ENCODE measurements at regions not wholly inside any gene's neighbourhood (a gene's known extent, or its start where the extent isn't known, plus 50 kb on each side); places are given as distances from the start of the nearest gene placed in this dataset.

DNA sequence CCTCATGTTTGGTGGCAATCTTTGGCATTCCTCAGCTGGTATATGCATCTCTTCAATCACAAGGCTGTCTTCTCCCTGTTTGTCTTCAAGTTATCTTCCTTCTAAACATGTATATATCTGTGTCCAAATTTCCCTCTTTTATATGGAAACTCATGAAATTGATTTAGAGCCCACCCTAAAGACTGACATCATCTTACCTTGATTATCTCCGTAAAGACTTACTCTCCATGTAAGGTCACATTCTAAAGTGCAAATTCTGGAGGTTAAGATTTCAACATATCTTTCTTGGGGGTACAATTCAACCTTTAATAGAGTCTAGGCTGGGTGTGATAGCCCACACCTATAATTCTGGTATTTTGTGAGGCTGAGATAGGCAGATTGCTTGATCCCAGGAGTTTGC, 215.8 kb upstream of the LRRC4C start:
- Histone ChIP-seq H3K18ac (ENCODE audit: low read depth in 1 of 2, low read length in 2 of 2) (no peak overlapping the region), H3K4ac (ENCODE audit: low read depth in 1 of 2, low read length in 2 of 2) (no peak overlapping the region), H3K27ac (ENCODE audit: low read length, poor library complexity, severe bottlenecking) (no peak overlapping the region), H2BK12ac (ENCODE audit: low read length in 2 of 2) (no peak overlapping the region), H2BK15ac (ENCODE audit: low read depth, poor library complexity, severe bottlenecking) (no peak overlapping the region), H3K14ac (ENCODE audit: low read length in 2 of 2) (no peak overlapping the region), H3K4me1 (ENCODE audit: control insufficient read depth, insufficient read depth, low read depth, low read length) (no peaks in the 10 kb centered on the region), H2BK5ac (ENCODE audit: low read depth, low read length, poor library complexity, severe bottlenecking) (no peak overlapping the region), H3K27me3 (ENCODE audit: control insufficient read depth in 1 of 2, insufficient read depth in 1 of 2, low read length in 2 of 2) (no peaks in the 10 kb centered on the region), H4K91ac (ENCODE audit: low read length) (no peak overlapping the region), H2BK120ac (ENCODE audit: low read depth, low read length) (no peak overlapping the region), H3K4me2 (ENCODE audit: low read length, poor library complexity, severe bottlenecking) (no peak overlapping the region), H3K36me3 (ENCODE audit: control insufficient read depth in 1 of 2, insufficient read depth in 2 of 2, low read depth in 1 of 2, low read length in 2 of 2) (no peaks in the 10 kb centered on the region), H3K23ac (ENCODE audit: low read length in 2 of 2) (no peak overlapping the region), H2AFZ (ENCODE audit: low read depth, low read length) (no peak overlapping the region), H4K8ac (ENCODE audit: low read length) (no peak overlapping the region), H3K9me3 (ENCODE audit: control insufficient read depth, low read length) (no peaks in the 10 kb centered on the region), H2AK5ac (ENCODE audit: low read length, severe bottlenecking) (no peak overlapping the region), H3K79me1 (replicated peaks; ENCODE audit: low read length, poor library complexity, severe bottlenecking) (no peaks in the 10 kb centered on the region), H3K4me3 (ENCODE audit: insufficient read depth in 1 of 2, low read depth in 1 of 2, low read length in 2 of 2) (no peak overlapping the region), H3K9ac (ENCODE audit: low read length) (no peak overlapping the region)
- no peak for DNase-seq
- WGBS: no CpG with 5 or more reads among the region's 1 CpG

DNA sequence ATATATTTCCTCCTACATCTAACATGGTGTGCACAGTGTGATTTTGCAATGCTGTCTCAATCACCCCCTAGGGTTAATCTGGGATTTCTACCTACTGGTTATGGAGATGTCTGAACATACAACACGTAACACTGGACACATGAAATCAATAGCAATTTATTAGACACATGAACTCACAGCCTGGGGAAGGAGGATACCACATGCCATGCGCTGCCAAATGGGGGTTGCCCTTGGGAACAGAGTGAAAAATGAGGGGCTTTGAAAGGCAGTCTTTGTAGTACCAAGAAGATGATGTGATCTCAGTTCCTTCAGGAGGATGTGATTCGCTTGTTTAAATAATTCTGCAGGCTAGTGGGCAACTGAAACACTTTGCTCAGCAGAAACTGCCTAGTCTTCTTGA, 253.6 kb upstream of the LRRC4C start:
- Histone ChIP-seq H3K79me1 (replicated peaks; ENCODE audit: low read length, poor library complexity, severe bottlenecking) (no peaks in the 10 kb centered on the region), H3K27me3 (ENCODE audit: control insufficient read depth in 1 of 2, insufficient read depth in 1 of 2, low read length in 2 of 2) (no peaks in the 10 kb centered on the region), H3K23ac (ENCODE audit: low read length in 2 of 2) (no peak overlapping the region), H2BK15ac (ENCODE audit: low read depth, poor library complexity, severe bottlenecking) (no peak overlapping the region), H3K9ac (ENCODE audit: low read length) (no peak overlapping the region), H4K8ac (ENCODE audit: low read length) (no peak overlapping the region), H3K18ac (ENCODE audit: low read depth in 1 of 2, low read length in 2 of 2) (no peak overlapping the region), H3K4me1 (ENCODE audit: control insufficient read depth, insufficient read depth, low read depth, low read length) (no peaks in the 10 kb centered on the region), H3K4me3 (ENCODE audit: insufficient read depth in 1 of 2, low read depth in 1 of 2, low read length in 2 of 2) (no peak overlapping the region), H3K9me3 (ENCODE audit: control insufficient read depth, low read length) (no peaks in the 10 kb centered on the region), H4K91ac (ENCODE audit: low read length) (no peak overlapping the region), H2BK5ac (ENCODE audit: low read depth, low read length, poor library complexity, severe bottlenecking) (no peak overlapping the region), H3K14ac (ENCODE audit: low read length in 2 of 2) (no peak overlapping the region), H3K4ac (ENCODE audit: low read depth in 1 of 2, low read length in 2 of 2) (no peak overlapping the region), H3K27ac (ENCODE audit: low read length, poor library complexity, severe bottlenecking) (no peak overlapping the region), H2BK12ac (ENCODE audit: low read length in 2 of 2) (no peak overlapping the region), H3K4me2 (ENCODE audit: low read length, poor library complexity, severe bottlenecking) (no peak overlapping the region), H2BK120ac (ENCODE audit: low read depth, low read length) (no peak overlapping the region), H2AFZ (ENCODE audit: low read depth, low read length) (no peak overlapping the region), H3K36me3 (ENCODE audit: control insufficient read depth in 1 of 2, insufficient read depth in 2 of 2, low read depth in 1 of 2, low read length in 2 of 2) (no peaks in the 10 kb centered on the region), H2AK5ac (ENCODE audit: low read length, severe bottlenecking) (no peak overlapping the region)
- no peak for DNase-seq
- 76% methylated on average over 3 of the region's 3 CpGs for WGBS

DNA sequence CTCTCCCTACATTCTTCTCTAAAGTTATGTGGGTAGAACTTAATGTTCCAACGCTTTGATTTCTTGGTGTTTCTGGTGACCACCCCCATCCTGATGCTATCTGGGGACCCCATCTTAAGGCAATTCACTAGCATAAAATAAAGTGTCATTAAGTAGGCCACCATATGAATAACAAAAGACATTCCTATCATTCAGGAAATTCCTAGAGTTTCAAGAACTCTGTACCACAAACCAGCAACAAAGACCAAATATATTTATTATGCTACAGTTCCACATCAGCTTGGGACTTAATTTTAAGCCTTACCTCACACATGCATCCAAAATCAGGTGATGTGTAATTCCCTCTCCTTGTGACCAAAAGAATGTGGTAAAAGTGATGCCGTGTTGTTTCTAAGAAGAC, 254.6 kb upstream of the LRRC4C start:
- H2BK15ac ChIP-seq (ENCODE audit: low read depth, poor library complexity, severe bottlenecking): no peak overlapping the region
- H3K9ac ChIP-seq (ENCODE audit: low read length): no peak overlapping the region
- no peak overlapping the region for H2BK12ac ChIP-seq (ENCODE audit: low read length in 2 of 2)
- no peaks in the 10 kb centered on the region for H3K27me3 ChIP-seq (ENCODE audit: control insufficient read depth in 1 of 2, insufficient read depth in 1 of 2, low read length in 2 of 2)
- H3K79me1 ChIP-seq (replicated peaks; ENCODE audit: low read length, poor library complexity, severe bottlenecking): no peaks in the 10 kb centered on the region
- H2AK5ac ChIP-seq (ENCODE audit: low read length, severe bottlenecking): no peak overlapping the region
- no peak overlapping the region for H3K4me2 ChIP-seq (ENCODE audit: low read length, poor library complexity, severe bottlenecking)
- H3K4me3 ChIP-seq (ENCODE audit: insufficient read depth in 1 of 2, low read depth in 1 of 2, low read length in 2 of 2): no peak overlapping the region
- no peak overlapping the region for H2BK5ac ChIP-seq (ENCODE audit: low read depth, low read length, poor library complexity, severe bottlenecking)
- H3K36me3 ChIP-seq (ENCODE audit: control insufficient read depth in 1 of 2, insufficient read depth in 2 of 2, low read depth in 1 of 2, low read length in 2 of 2): no peaks in the 10 kb centered on the region
- H3K23ac ChIP-seq (ENCODE audit: low read length in 2 of 2): no peak overlapping the region
- no peak overlapping the region for H3K14ac ChIP-seq (ENCODE audit: low read length in 2 of 2)
- no peak overlapping the region for H2BK120ac ChIP-seq (ENCODE audit: low read depth, low read length)
- H2AFZ ChIP-seq (ENCODE audit: low read depth, low read length): no peak overlapping the region
- no peak overlapping the region for H3K4ac ChIP-seq (ENCODE audit: low read depth in 1 of 2, low read length in 2 of 2)
- no peak overlapping the region for H3K18ac ChIP-seq (ENCODE audit: low read depth in 1 of 2, low read length in 2 of 2)
- H4K91ac ChIP-seq (ENCODE audit: low read length): no peak overlapping the region
- no peaks in the 10 kb centered on the region for H3K4me1 ChIP-seq (ENCODE audit: control insufficient read depth, insufficient read depth, low read depth, low read length)
- no peak overlapping the region for H4K8ac ChIP-seq (ENCODE audit: low read length)
- no peak for DNase-seq
- no peak overlapping the region for H3K27ac ChIP-seq (ENCODE audit: low read length, poor library complexity, severe bottlenecking)
- no peaks in the 10 kb centered on the region for H3K9me3 ChIP-seq (ENCODE audit: control insufficient read depth, low read length)
- 77% methylated on average over 2 of the region's 2 CpGs for WGBS

DNA sequence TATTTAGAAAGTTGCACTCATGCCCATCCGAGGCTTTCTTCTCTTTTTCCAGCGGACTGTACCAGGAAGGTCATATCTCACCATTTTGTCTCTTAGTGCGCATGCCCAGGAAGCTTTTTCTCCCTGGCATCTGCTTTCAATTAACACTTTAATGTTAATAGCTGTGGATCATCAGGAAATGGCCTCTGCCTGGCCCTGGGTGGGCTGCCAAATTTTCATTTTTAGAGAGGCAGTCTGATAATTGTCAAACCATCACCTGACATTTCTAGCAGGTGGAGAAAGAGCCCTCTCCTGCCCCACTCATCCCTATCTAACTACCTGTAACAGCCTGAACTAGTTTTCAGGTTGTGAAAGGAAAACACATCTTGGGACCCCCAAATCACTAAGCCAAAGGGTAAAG, 257.4 kb upstream of the LRRC4C start:
- Histone ChIP-seq H3K18ac (ENCODE audit: low read depth in 1 of 2, low read length in 2 of 2) (no peak overlapping the region), H3K9ac (ENCODE audit: low read length) (no peak overlapping the region), H3K79me1 (replicated peaks; ENCODE audit: low read length, poor library complexity, severe bottlenecking) (no peaks in the 10 kb centered on the region), H2BK12ac (ENCODE audit: low read length in 2 of 2) (no peak overlapping the region), H2AFZ (ENCODE audit: low read depth, low read length) (no peak overlapping the region), H3K27ac (ENCODE audit: low read length, poor library complexity, severe bottlenecking) (no peak overlapping the region), H3K4ac (ENCODE audit: low read depth in 1 of 2, low read length in 2 of 2) (no peak overlapping the region), H3K27me3 (ENCODE audit: control insufficient read depth in 1 of 2, insufficient read depth in 1 of 2, low read length in 2 of 2) (no peaks in the 10 kb centered on the region), H3K36me3 (ENCODE audit: control insufficient read depth in 1 of 2, insufficient read depth in 2 of 2, low read depth in 1 of 2, low read length in 2 of 2) (no peaks in the 10 kb centered on the region), H2BK15ac (ENCODE audit: low read depth, poor library complexity, severe bottlenecking) (no peak overlapping the region), H3K9me3 (ENCODE audit: control insufficient read depth, low read length) (no peaks in the 10 kb centered on the region), H2BK5ac (ENCODE audit: low read depth, low read length, poor library complexity, severe bottlenecking) (no peak overlapping the region), H3K4me1 (ENCODE audit: control insufficient read depth, insufficient read depth, low read depth, low read length) (no peaks in the 10 kb centered on the region), H2BK120ac (ENCODE audit: low read depth, low read length) (no peak overlapping the region), H3K4me3 (ENCODE audit: insufficient read depth in 1 of 2, low read depth in 1 of 2, low read length in 2 of 2) (no peak overlapping the region), H4K8ac (ENCODE audit: low read length) (no peak overlapping the region), H2AK5ac (ENCODE audit: low read length, severe bottlenecking) (no peak overlapping the region), H3K23ac (ENCODE audit: low read length in 2 of 2) (no peak overlapping the region), H3K4me2 (ENCODE audit: low read length, poor library complexity, severe bottlenecking) (no peak overlapping the region), H4K91ac (ENCODE audit: low read length) (no peak overlapping the region), H3K14ac (ENCODE audit: low read length in 2 of 2) (no peak overlapping the region)
- no peak for DNase-seq
- WGBS: 93% methylated on average over 2 of the region's 3 CpGs

Measured in mesenchymal stem cell (in vitro differentiated cells and primary cell).